Subcutaneous abdominal adipose tissue (tissue), 5 donors: ENCODE measurements at regions not wholly inside any gene's neighbourhood (a gene's known extent, or its start where the extent isn't known, plus 50 kb on each side); places are given as distances from the start of the nearest gene placed in this dataset.
"Not testable (repeated sequence)": the region's sequence is repeated elsewhere in the genome, so short reads cannot be mapped to it uniquely, and the experiment has no call there.

ENCODE experiments used
- H3K27ac ChIP-seq: one replicate; pipeline ENCODE4 v1.7.0; 2013; ENCODE audit warnings: low read depth, mild to moderate bottlenecking, inconsistent platforms, low read length, moderate library complexity
- H3K27me3 ChIP-seq, 5 donors: one replicate each; pipeline ENCODE4 v1.7.0; 2013; ENCODE audit warnings: low read length in 5 of 5, inconsistent platforms in 1 of 5; ENCODE audit not compliant: control insufficient read depth in 5 of 5, insufficient read depth in 4 of 5
- H3K36me3 ChIP-seq, 5 donors: one replicate each; pipeline ENCODE4 v1.7.0; 2013; ENCODE audit warnings: low read length in 5 of 5; ENCODE audit not compliant: control insufficient read depth in 5 of 5, insufficient read depth in 5 of 5
- H3K4me1 ChIP-seq, 5 donors: one replicate each; pipeline ENCODE4 v1.7.0; 2013; ENCODE audit warnings: low read length in 5 of 5, mild to moderate bottlenecking in 3 of 5, moderate library complexity in 1 of 5; ENCODE audit not compliant: control insufficient read depth in 5 of 5, insufficient read depth in 5 of 5
- H3K4me3 ChIP-seq, 5 donors: one replicate each; pipeline ENCODE4 v1.7.0; 2013; ENCODE audit warnings: low read length in 5 of 5, low read depth in 1 of 5
- H3K9ac ChIP-seq, 5 donors: one replicate each; pipeline ENCODE4 v1.7.0; 2013; ENCODE audit warnings: low read length in 5 of 5, mild to moderate bottlenecking in 4 of 5, moderate library complexity in 3 of 5
- H3K9me3 ChIP-seq, 5 donors: one replicate each; pipeline ENCODE4 v1.7.0; 2013; ENCODE audit warnings: low read length in 5 of 5; ENCODE audit not compliant: control insufficient read depth in 5 of 5
- donor health status: healthy.
- donor health status: healthy.
- donor health status: healthy.
- donor health status: healthy.
- donor health status: healthy.

DNA sequence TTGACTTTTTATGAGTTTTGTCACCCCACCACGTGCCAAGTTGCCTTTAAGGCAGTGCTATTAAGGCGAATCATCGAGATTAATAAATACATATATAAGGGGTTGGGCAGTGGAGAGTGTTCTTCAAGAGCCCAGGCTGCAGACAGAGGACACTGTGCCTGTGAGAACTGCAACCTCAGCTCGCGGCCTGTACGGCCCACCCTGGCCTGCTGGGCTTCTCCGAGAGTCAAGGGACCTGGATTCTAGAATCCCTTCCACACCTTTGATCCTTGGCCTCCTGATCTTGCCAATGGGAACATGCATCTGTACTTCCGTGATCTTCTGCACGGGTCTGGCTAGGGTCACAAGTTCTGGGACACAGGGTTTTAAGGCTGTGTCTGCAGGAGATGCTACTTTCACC is 54.5 kb downstream of the IRX5 start:
- H3K4me3 ChIP-seq = no peak overlapping the region
- no peaks in the 10 kb centered on the region for H3K36me3 ChIP-seq
- no peak overlapping the region for H3K9ac ChIP-seq
- H3K27me3 ChIP-seq = no peaks in the 10 kb centered on the region
- H3K9me3 ChIP-seq = no peaks in the 10 kb centered on the region
- no peak overlapping the region for H3K27ac ChIP-seq
- H3K4me1 ChIP-seq = no peaks in the 10 kb centered on the region

DNA sequence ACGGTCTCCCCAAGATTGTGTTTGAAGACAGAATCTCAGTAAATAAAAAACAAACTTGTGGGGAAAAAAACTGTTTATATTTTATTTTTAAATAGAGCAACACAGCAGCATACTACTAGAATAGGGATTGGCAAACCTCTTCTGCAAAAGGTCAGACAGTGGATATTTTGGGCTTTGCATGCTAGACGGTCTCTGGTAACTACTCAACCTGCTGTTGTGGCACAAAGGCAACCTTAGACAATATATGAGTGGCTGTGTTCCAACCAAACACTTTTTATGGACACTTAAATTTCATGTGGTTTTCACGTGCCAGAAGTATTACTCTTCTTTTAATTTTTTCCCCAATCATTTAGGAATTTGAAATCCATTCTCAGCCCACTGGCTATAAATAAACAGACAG is 55.0 kb downstream of the IRX5 start:
- no peaks in the 10 kb centered on the region for H3K36me3 ChIP-seq
- no peak overlapping the region for H3K9ac ChIP-seq
- no peaks in the 10 kb centered on the region for H3K27me3 ChIP-seq
- H3K9me3 ChIP-seq = no peaks in the 10 kb centered on the region
- H3K4me1 ChIP-seq = no peaks in the 10 kb centered on the region
- no peak overlapping the region for H3K27ac ChIP-seq
- H3K4me3 ChIP-seq = no peak overlapping the region

DNA sequence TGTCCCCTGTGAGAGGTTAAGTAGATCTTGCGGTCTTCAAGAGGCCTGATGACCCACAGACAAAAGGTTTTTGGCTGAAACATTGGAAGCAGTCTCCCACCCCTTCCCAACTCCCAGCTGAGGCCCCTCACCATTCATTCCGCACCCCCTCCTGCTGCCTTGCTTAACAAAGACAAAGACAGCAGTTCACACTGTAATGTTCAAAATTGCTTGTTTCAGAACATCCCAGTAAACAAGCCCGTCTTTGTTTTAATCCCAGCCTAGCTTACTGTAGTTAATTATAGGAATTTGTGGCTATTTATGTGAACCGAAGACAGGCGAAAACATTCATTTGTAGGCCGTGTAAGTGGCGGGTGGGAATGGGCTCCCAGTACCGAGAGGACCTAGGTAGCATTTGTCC is 55.7 kb downstream of the IRX5 start:
- Histone ChIP-seq H3K27me3 (no peaks in the 10 kb centered on the region), H3K4me1 (no peaks in the 10 kb centered on the region), H3K4me3 (no peak overlapping the region), H3K27ac (no peak overlapping the region), H3K36me3 (no peaks in the 10 kb centered on the region), H3K9me3 (no peaks in the 10 kb centered on the region), H3K9ac (no peak overlapping the region)

DNA sequence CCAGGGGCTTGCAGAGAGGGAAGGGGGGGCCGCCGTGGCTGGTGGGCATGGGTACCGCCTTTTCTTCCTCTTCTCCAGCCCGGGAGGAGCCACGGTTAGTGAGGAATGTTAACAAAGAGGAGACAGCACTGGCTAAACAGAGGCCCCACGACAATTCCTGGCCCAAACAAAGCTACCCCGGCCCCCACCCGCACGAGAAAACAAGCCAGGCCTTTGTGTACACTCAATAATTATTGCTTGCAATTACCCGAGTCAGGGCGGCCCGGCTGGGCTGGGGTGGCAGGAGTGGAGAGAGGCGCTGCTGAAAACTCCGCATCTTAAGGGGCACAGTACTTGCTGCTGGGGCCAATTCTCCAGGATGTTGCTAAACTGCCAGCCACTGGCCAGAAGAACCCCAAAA is 56.4 kb downstream of the IRX5 start:
- Histone ChIP-seq H3K9ac (no peak overlapping the region), H3K4me1 (no peaks in the 10 kb centered on the region), H3K27me3 (no peaks in the 10 kb centered on the region), H3K27ac (no peak overlapping the region), H3K9me3 (no peaks in the 10 kb centered on the region), H3K36me3 (no peaks in the 10 kb centered on the region), H3K4me3 (no peak overlapping the region)

DNA sequence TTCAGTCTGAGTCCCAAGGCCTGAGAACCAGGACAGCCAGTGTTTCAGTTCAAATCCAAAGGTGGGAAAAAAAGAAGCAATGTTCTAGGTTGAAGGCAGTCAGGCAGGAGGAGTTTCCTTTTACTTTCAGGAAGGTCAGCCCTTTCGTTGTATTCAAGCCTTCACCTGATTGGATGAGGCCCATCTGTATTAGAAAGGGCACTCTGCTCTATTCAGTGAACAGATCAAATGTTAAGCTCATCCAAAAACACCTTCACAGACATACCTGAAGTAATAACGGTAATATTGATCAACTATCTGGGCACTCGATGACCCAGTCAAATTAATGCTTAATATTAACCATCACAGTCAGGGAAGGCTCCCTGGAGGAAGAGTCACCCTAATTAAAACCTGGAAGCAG is 60.9 kb downstream of the IRX5 start:
- no peaks in the 10 kb centered on the region for H3K36me3 ChIP-seq
- H3K9me3 ChIP-seq = no peaks in the 10 kb centered on the region
- no peak overlapping the region for H3K4me3 ChIP-seq
- H3K27me3 ChIP-seq = peaks cover 0 to 2% (median 0%) of the 10 kb centered on the region in 5 donors
- no peak overlapping the region for H3K9ac ChIP-seq
- no peaks in the 10 kb centered on the region for H3K4me1 ChIP-seq
- H3K27ac ChIP-seq = no peak overlapping the region

DNA sequence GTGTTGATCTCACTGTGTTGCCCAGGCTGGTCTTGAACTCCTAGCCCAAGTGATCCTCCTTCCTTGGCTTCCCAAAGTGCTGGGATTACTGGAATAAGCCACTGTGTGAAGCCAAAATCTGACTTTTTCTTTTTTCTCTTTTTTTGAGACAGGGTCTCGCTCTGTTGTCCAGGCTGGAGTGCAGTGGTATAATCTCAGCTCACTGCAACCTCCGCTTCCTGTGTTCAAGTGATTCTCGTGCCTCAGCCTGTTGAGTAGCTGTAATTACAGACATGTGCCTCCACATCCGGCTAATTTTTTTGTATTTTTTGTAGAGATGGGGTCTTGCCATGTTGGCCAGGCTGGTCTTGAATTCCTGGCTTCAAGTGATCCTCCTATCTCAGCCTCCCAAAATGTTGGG is 61.3 kb downstream of the IRX5 start:
- H3K36me3 ChIP-seq, H3K27me3 ChIP-seq, H3K9ac ChIP-seq, H3K4me3 ChIP-seq, H3K27ac ChIP-seq, H3K4me1 ChIP-seq, H3K9me3 ChIP-seq: not testable (repeated sequence)

DNA sequence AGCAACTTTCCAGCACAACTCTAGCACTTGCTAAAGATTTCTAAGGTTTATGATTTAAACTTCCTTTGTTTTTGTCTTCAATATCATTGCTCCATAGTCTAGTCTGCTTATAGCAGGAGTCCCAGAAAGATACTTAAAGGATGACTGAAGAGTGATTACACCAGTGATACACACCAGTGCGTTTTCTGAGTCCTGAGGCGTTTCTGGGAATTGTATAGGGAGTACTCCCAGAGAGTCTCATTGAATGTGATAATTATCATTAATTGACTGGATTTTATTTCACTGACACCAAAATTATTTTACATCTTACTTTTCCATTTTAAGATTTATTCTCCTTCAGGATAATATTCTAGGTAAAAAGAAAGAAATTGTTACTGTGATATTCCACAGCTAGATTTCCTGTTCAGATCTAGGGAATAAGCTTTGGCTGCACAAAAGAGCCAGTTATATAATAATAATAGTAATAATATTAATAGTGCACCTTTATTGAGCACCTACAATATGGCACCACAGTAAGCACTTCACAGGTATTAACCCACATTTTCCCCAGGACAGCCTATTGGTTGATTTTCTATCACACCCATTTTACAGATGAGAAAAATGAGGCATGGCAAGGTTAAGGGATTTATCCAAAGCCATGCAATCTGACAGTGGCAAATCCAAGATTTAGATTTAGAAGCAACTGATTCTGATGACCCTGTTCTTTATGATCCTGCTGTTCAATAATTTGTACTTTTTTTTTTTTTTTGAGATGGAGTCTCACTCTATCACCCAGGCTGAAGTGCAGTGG is 62.6 kb downstream of the IRX5 start:
- H3K27me3 ChIP-seq = peaks cover 0 to 10% (median 6%) of the 10 kb centered on the region in 5 donors
- no peaks in the 10 kb centered on the region for H3K4me1 ChIP-seq
- H3K36me3 ChIP-seq = no peaks in the 10 kb centered on the region
- no peak overlapping the region for H3K4me3 ChIP-seq
- no peaks in the 10 kb centered on the region for H3K9me3 ChIP-seq
- no peak overlapping the region for H3K27ac ChIP-seq
- no peak overlapping the region for H3K9ac ChIP-seq

DNA sequence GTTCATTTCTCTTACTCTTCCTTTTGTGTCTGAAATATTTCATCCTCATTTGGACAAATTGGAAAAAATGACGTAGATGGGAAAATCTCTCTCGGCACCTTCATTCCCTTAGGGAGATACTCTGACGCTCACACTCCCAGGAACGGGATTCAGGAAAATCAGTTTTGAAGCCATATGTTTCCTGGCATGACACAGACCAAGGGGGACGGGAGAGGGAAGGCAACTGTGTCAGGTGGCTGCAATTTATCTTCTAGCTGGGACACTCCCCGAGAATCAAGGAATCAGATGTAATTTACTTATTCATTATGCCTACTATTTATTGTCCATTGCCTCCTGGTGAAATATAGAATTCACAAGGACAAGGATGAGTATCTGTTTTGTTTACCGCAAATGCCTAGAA is 65.5 kb downstream of the IRX5 start:
- no peaks in the 10 kb centered on the region for H3K4me1 ChIP-seq
- H3K27ac ChIP-seq = no peak overlapping the region
- H3K9me3 ChIP-seq = no peaks in the 10 kb centered on the region
- no peak overlapping the region for H3K4me3 ChIP-seq
- H3K36me3 ChIP-seq = no peaks in the 10 kb centered on the region
- H3K27me3 ChIP-seq = peaks cover 0 to 20% (median 10%) of the 10 kb centered on the region in 5 donors
- H3K9ac ChIP-seq = no peak overlapping the region

DNA sequence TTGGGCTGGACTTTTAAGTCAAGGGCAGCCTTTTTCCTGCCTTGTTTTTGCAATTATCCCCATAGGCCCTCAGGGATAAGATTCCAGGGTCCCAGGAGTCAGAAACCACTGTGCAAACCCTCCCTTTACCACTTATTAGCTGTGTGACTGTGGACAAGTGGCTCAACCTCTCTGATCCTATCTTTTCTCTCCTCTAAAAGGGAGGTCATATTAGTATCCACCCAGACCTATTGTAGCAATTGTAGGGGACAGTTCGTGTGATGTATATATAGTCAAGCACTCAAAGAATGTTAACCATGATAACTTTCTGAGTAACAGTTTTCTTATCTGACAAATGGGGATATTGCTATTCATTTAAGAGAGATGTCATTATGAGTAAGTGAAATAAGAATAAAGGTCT is 68.2 kb downstream of the IRX5 start:
- no peak overlapping the region for H3K4me3 ChIP-seq
- no peak overlapping the region for H3K9ac ChIP-seq
- peaks cover 0 to 20% (median 10%) of the 10 kb centered on the region in 5 donors for H3K27me3 ChIP-seq

DNA sequence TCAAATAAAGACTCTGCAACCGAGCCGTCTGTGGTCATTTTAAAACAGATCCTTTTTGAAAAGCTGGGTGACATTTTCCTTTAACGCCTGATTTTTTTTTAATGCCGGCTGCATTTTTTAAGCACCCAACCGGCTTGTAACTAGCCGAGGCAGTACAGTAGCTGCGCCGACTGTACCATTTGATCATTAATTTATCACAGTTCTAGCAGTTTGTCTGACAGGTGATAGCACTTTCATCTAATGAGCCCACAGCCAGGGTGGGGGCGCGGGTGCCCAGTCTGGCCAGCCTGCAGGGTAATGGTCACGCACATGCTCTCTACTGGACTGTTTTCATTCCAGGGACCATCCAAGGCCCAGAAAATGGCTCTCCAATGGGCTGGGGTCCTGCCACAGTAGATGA is 68.8 kb downstream of the IRX5 start:
- Histone ChIP-seq H3K9ac (no peak overlapping the region), H3K27ac (no peak overlapping the region), H3K27me3 (peaks cover 0 to 20% (median 10%) of the 10 kb centered on the region in 5 donors), H3K4me1 (no peaks in the 10 kb centered on the region), H3K4me3 (no peak overlapping the region), H3K9me3 (no peaks in the 10 kb centered on the region), H3K36me3 (no peaks in the 10 kb centered on the region)

More for the DNA sequence above, 68.2 kb downstream of the IRX5 start:
- Histone ChIP-seq H3K27ac (no peak overlapping the region), H3K4me1 (no peaks in the 10 kb centered on the region), H3K36me3 (no peaks in the 10 kb centered on the region), H3K9me3 (no peaks in the 10 kb centered on the region)
